Globus pallidus (tissue), 1 donor: ENCODE measurements at regions not wholly inside any gene's neighbourhood (a gene's known extent, or its start where the extent isn't known, plus 50 kb on each side); places are given as distances from the start of the nearest gene placed in this dataset.
"Not testable (repeated sequence)": the region's sequence is repeated elsewhere in the genome, so short reads cannot be mapped to it uniquely, and the experiment has no call there.

Source experiments
- DNase-seq: peaks from one replicate; pipeline ENCODE4 v3.0.0-alpha.2; 2015; ENCODE audit warnings: low spot score

- DNase-seq: no peak
These were observed 154.4 kb downstream of the CDRT15L2 start for GRCh38 chr17:20733923-20734322.

- DNase-seq: no peak
These were observed 156.3 kb downstream of the CDRT15L2 start for GRCh38 chr17:20735796-20736195.

- not testable (repeated sequence) for DNase-seq
These were observed 158.1 kb downstream of the CDRT15L2 start for GRCh38 chr17:20737636-20738035.

- no peak for DNase-seq
These were observed 191.6 kb downstream of the CDRT15L2 start for GRCh38 chr17:20771104-20771503.

- no peak for DNase-seq
These were observed 195.1 kb downstream of the CDRT15L2 start for GRCh38 chr17:20774472-20775135.

GRCh38 chr17:20775331-20775730 is 195.8 kb downstream of the CDRT15L2 start:
- DNase-seq: no peak

GRCh38 chr17:20779521-20779920 is 200.0 kb downstream of the CDRT15L2 start:
- DNase-seq: no peak

GRCh38 chr17:20781260-20781659 is 201.7 kb downstream of the CDRT15L2 start:
- no peak for DNase-seq

GRCh38 chr17:20781869-20782268 is 202.3 kb downstream of the CDRT15L2 start:
- DNase-seq: not testable (repeated sequence)

- DNase-seq: no peak
These were observed 203.6 kb downstream of the CDRT15L2 start for GRCh38 chr17:20783091-20783490.

GRCh38 chr17:20784100-20784665 is 204.7 kb downstream of the CDRT15L2 start:
- DNase-seq: no peak

GRCh38 chr17:20787281-20787680 is 207.8 kb downstream of the CDRT15L2 start:
- no peak for DNase-seq

- DNase-seq: no peak
These were observed 212.1 kb downstream of the CDRT15L2 start for GRCh38 chr17:20791626-20792025.

- DNase-seq: not testable (repeated sequence)
These were observed 215.0 kb downstream of the CDRT15L2 start for GRCh38 chr17:20794532-20794931.

- no peak for DNase-seq
These were observed 217.8 kb downstream of the CDRT15L2 start for GRCh38 chr17:20797292-20797691.

GRCh38 chr17:20800146-20800545 is 220.6 kb downstream of the CDRT15L2 start:
- DNase-seq: no peak

GRCh38 chr17:20805751-20806150 is 226.2 kb downstream of the CDRT15L2 start:
- no peak for DNase-seq

GRCh38 chr17:20807566-20807965 is 228.0 kb downstream of the CDRT15L2 start:
- not testable (repeated sequence) for DNase-seq

GRCh38 chr17:20815410-20815809 is 227.4 kb downstream of the USP22 start:
- not testable (repeated sequence) for DNase-seq

GRCh38 chr17:20823905-20824304 is 218.9 kb downstream of the USP22 start:
- DNase-seq: no peak

- no peak for DNase-seq
These were observed 217.3 kb downstream of the USP22 start for GRCh38 chr17:20825539-20825938.

- DNase-seq: not testable (repeated sequence)
These were observed 202.4 kb downstream of the USP22 start for GRCh38 chr17:20840453-20840852.

- DNase-seq: not testable (repeated sequence)
These were observed 201.6 kb downstream of the USP22 start for GRCh38 chr17:20840987-20841865.
